BE2C (cell line): ENCODE measurements at regions not wholly inside any gene's neighbourhood (a gene's known extent, or its start where the extent isn't known, plus 50 kb on each side); places are given as distances from the start of the nearest gene placed in this dataset.

ENCODE experiments used
- DNase-seq: peaks from one replicate; pipeline ENCODE4 v3.0.0-alpha.2; 2020
- H3K27me3 ChIP-seq: fragments of 250-450 bp; sonication (Bioruptor Pico); 2 replicates; pipeline ENCODE4 v1.5.1; 2020; ENCODE audit warnings: mild to moderate bottlenecking
- H3K36me3 ChIP-seq: fragments of 250-450 bp; sonication (Bioruptor Pico); 2 replicates; pipeline ENCODE4 v1.5.1; 2020; ENCODE audit warnings: mild to moderate bottlenecking
- H3K4me1 ChIP-seq: fragments of 250-450 bp; sonication (Bioruptor Pico); 2 replicates; pipeline ENCODE4 v1.5.1; 2020
- H3K4me3 ChIP-seq: 2 replicates; pipeline ENCODE4 v1.5.1; 2011; ENCODE audit warnings: low read depth, low read length
- H3K9me3 ChIP-seq: fragments of 250-450 bp; sonication (Bioruptor Pico); 2 replicates; pipeline ENCODE4 v1.5.1; 2020
- TF ChIP-seq, protein P1 (sequence below): IDR thresholded peaks from 2 replicates; pipeline ENCODE4 v1.5.1; 2012; ENCODE audit warnings: mild to moderate bottlenecking, low read depth, low read length

DNA sequence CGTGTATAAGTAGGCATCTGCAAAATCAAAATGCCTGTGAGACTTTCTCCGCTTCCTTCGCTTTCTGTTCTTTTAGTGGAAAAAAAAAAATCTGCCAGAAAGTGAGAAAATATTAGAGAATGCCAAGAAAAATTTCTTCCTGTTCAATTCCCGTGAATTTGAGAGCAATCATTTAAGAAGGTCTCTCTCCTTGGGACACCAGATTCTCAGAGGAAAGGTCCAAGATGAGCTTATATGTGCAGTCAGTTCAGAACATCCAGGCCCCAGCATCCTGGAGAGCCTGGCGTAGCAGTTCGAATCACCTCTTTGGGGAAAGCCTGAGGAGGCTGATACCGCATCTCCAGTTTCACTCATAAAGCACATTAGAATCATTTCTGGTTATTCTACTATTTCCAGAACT lies 912.8 kb downstream of the GALC start:
- no peaks in the 10 kb centered on the region for H3K9me3 ChIP-seq
- no peak for DNase-seq
- no peak overlapping the region for H3K4me3 ChIP-seq
- no peaks in the 10 kb centered on the region for H3K27me3 ChIP-seq
- TF ChIP-seq, protein P1, sequence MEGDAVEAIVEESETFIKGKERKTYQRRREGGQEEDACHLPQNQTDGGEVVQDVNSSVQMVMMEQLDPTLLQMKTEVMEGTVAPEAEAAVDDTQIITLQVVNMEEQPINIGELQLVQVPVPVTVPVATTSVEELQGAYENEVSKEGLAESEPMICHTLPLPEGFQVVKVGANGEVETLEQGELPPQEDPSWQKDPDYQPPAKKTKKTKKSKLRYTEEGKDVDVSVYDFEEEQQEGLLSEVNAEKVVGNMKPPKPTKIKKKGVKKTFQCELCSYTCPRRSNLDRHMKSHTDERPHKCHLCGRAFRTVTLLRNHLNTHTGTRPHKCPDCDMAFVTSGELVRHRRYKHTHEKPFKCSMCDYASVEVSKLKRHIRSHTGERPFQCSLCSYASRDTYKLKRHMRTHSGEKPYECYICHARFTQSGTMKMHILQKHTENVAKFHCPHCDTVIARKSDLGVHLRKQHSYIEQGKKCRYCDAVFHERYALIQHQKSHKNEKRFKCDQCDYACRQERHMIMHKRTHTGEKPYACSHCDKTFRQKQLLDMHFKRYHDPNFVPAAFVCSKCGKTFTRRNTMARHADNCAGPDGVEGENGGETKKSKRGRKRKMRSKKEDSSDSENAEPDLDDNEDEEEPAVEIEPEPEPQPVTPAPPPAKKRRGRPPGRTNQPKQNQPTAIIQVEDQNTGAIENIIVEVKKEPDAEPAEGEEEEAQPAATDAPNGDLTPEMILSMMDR, result no peak
- H3K36me3 ChIP-seq, result no peaks in the 10 kb centered on the region
- no peaks in the 10 kb centered on the region for H3K4me1 ChIP-seq

DNA sequence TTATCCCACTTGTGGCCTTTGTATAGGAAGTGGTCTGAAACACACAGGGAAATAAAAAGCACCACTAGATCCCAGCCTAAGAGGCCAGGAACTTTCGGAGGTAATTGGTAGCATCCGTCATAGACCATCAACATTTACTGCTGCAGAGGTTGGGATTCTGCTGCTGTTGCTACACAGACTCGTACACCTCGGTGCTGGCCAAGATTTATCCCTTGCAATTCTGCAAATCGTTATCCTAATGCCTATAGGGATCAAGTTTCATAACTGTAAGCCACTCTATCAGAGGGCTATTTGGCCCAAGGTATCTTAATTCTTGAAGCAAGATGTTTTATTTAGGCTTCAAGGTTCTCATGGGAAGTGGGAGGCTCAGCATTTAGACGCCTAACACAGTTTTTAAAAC lies 913.6 kb downstream of the GALC start:
- H3K4me1 ChIP-seq, result no peaks in the 10 kb centered on the region
- TF ChIP-seq, protein P1, result no peak
- no peaks in the 10 kb centered on the region for H3K27me3 ChIP-seq
- H3K4me3 ChIP-seq, result no peak overlapping the region
- H3K9me3 ChIP-seq, result no peaks in the 10 kb centered on the region
- no peaks in the 10 kb centered on the region for H3K36me3 ChIP-seq
- no peak for DNase-seq

- DNase-seq, result no peak
- Histone ChIP-seq H3K36me3 (no peaks in the 10 kb centered on the region), H3K9me3 (no peaks in the 10 kb centered on the region), H3K4me3 (no peak overlapping the region), H3K4me1 (no peaks in the 10 kb centered on the region), H3K27me3 (no peaks in the 10 kb centered on the region)
- TF ChIP-seq, protein P1, result no peak
Measured at GRCh38 chr14:87076922-87077321, 916.1 kb downstream of the GALC start.

DNA sequence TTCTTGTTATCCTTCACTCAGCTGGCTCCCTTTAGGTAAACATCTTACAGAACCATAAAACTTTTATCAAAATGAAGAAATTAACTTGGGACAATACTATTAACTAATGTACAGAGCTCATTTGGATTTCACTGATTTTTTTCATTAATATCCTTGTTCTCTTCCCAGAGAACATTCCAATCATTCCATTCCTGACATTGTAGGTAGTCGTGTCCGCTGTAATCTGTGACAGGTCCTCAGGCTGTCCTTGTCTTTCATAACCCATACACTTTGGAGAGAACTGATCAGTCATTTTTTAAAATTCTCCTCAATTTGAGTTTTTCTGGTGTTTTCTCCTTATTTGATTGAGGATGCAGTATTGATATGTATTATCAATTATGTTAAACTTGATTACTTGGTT lies 916.8 kb downstream of the GALC start:
- DNase-seq, result no peak
- Histone ChIP-seq H3K27me3 (no peaks in the 10 kb centered on the region), H3K4me1 (no peaks in the 10 kb centered on the region), H3K4me3 (no peak overlapping the region), H3K36me3 (no peaks in the 10 kb centered on the region), H3K9me3 (no peaks in the 10 kb centered on the region)
- TF ChIP-seq, protein P1, result no peak

DNA sequence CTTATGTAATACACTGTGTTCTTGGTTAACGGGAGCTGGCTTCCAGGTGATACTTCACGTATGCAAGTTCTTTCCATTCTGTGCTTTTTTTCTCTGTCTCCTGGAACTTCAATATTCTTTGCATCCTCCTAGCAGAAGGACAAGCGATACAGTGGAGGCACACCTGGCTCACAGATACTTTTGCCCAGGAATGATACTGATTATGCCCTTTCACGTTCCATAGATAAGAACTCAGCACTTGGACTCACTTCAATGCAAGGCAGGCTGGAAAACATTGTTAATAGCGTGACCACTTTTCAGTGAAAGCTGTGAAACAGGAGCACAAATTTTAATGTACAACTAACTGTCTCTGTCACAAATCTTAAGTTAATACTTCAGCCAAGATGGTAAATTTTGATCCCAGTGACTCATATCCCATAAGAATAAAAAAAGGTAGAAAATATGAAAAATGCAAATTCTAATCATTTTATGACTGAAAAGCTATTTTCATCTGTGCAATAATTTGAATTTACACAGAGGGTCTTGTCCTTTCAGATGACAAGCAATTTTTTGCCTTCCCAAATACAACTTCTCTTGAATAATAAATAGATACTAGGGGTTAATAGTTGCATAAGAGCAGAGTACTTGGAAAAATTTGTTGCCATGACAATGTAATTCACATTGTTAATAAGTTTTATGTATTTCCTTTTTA lies 919.0 kb downstream of the GALC start:
- no peaks in the 10 kb centered on the region for H3K36me3 ChIP-seq
- TF ChIP-seq, protein P1, result no peak
- no peak overlapping the region for H3K4me3 ChIP-seq
- DNase-seq, result no peak
- H3K27me3 ChIP-seq, result no peaks in the 10 kb centered on the region
- H3K4me1 ChIP-seq, result no peaks in the 10 kb centered on the region
- no peaks in the 10 kb centered on the region for H3K9me3 ChIP-seq

GRCh38 chr14:87067591-87067990 lies 925.4 kb downstream of the GALC start:
- no peak for DNase-seq
- TF ChIP-seq, protein P1, result no peak
- Histone ChIP-seq H3K4me3 (no peak overlapping the region), H3K36me3 (no peaks in the 10 kb centered on the region), H3K27me3 (no peaks in the 10 kb centered on the region), H3K4me1 (no peaks in the 10 kb centered on the region), H3K9me3 (no peaks in the 10 kb centered on the region)
